Sigmoid colon (tissue), 4 donors: ENCODE measurements at regions not wholly inside any gene's neighbourhood (a gene's known extent, or its start where the extent isn't known, plus 50 kb on each side); places are given as distances from the start of the nearest gene placed in this dataset.

Experiments used
- CTCF ChIP-seq, 4 experiments: fragments of 450-650 bp in 3 of 4; fragments of 200-600 bp in 1 of 4; IDR thresholded peaks; one replicate each; pipeline ENCODE4 v1.5.1; 2016 to 2019; ENCODE audit warnings: antibody characterized with exemption in 4 of 4, mild to moderate bottlenecking in 3 of 4, moderate library complexity in 2 of 4
- EP300 ChIP-seq, 4 donors: sonication (generic); formaldehyde crosslinking; IDR thresholded peaks; one replicate each; pipeline ENCODE4 v1.6.1; 2017; ENCODE audit warnings: antibody characterized with exemption in 4 of 4
- POLR2A ChIP-seq, 2 donors: fragments of 450-650 bp; IDR thresholded peaks; one replicate each; pipeline ENCODE4 v1.6.1; 2016; ENCODE audit warnings: antibody characterized with exemption in 2 of 2, mild to moderate bottlenecking in 2 of 2, moderate library complexity in 2 of 2
- POLR2AphosphoS5 ChIP-seq, 4 donors: sonication (generic); formaldehyde crosslinking; IDR thresholded peaks; one replicate each; pipeline ENCODE4 v1.6.1; 2017; ENCODE audit warnings: antibody characterized with exemption in 4 of 4

DNA sequence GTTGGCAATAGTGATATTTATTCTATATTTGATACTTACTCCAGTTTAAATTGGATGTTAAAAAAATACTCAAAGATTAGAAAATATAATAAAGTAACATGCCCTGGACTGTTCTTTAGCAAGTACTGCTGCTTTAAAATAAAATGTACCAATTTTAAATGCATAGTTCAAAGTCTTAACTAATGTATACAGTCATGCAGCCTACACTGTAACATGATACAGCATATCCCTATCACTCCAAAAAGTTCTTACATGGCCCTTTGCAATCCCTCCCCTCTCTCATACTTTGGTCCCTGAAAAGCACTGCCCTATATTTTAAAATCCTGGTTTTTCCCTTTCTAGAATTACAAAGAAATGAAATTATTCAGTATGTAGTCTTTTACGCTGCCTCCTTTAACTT is 726.6 kb downstream of the LTN1 start:
- no peak for TF ChIP-seq POLR2AphosphoS5 (IDR thresholded peaks at IDR 0.05)
- no peak for TF ChIP-seq CTCF (IDR thresholded peaks at IDR 0.05)
- TF ChIP-seq POLR2A (IDR thresholded peaks at IDR 0.05), result no peak
- TF ChIP-seq EP300 (IDR thresholded peaks at IDR 0.05), result no peak
